GM13976 (cell line): ENCODE measurements at regions not wholly inside any gene's neighbourhood (a gene's known extent, or its start where the extent isn't known, plus 50 kb on each side); places are given as distances from the start of the nearest gene placed in this dataset.

Experiments
- DNase-seq: peaks from one replicate; pipeline ENCODE4 v3.0.0; 2012; ENCODE audit warnings: low spot score
- in situ Hi-C: fragments of 300-500 bp; cut with MboI; formaldehyde crosslinking; loops from one replicate; pipeline ENCODE4 v1.12.0; 2022; ENCODE audit warnings: low sequenced_read_pairs, mixed read lengths, inconsistent platforms; ENCODE audit not compliant: unreplicated experiment
- TF ChIP-seq, protein P1 (sequence below): IDR thresholded peaks from 2 replicates; pipeline ENCODE4 v1.5.1; 2012; ENCODE audit warnings: borderline replicate concordance, mild to moderate bottlenecking; ENCODE audit not compliant: insufficient read depth; ENCODE audit errors: extremely low read depth, missing control alignments, control extremely low read depth

DNA sequence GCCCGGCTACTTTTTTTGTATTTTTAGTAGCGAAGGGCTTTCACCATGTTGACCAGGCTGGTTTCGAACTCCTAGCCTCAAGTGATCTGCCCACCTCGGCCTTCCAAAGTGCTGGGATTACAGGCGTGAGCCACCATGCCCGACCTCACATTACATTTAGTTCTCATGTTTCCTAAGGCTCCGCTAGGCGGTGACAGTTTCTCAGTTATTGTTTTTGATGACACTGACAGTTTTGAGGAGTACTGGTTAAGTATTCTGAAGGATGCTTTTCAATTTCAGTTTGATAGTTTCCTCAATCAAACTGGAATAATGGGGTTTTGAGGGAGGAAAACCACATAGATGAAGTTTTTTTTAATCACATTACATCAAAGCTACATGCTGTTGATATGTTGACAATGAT is 1028.5 kb downstream of the CDH8 start:
- TF ChIP-seq, protein P1, sequence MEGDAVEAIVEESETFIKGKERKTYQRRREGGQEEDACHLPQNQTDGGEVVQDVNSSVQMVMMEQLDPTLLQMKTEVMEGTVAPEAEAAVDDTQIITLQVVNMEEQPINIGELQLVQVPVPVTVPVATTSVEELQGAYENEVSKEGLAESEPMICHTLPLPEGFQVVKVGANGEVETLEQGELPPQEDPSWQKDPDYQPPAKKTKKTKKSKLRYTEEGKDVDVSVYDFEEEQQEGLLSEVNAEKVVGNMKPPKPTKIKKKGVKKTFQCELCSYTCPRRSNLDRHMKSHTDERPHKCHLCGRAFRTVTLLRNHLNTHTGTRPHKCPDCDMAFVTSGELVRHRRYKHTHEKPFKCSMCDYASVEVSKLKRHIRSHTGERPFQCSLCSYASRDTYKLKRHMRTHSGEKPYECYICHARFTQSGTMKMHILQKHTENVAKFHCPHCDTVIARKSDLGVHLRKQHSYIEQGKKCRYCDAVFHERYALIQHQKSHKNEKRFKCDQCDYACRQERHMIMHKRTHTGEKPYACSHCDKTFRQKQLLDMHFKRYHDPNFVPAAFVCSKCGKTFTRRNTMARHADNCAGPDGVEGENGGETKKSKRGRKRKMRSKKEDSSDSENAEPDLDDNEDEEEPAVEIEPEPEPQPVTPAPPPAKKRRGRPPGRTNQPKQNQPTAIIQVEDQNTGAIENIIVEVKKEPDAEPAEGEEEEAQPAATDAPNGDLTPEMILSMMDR, result no peak
- in situ Hi-C loops, result no loop called here
- no peak for DNase-seq

DNA sequence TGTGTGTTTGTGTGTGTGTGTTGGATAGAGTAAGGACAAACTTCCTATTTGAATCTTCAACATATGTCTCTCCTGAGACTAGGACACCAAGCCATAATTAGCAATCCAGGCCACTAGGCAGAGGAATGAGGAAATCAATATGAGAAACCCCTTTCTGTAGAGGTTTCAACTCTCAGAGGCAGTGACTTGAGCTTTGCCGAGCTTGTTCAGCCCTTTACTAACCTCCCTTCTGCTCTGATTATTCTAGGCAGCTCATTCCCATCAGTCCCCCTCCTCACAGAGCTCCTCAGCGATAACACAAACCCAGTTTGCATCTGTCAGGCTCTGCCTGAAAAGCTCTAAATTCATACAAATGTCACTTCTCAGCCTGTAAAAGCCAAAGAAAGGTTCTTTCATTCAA is 1030.3 kb downstream of the CDH8 start:
- in situ Hi-C loops, result no loop called here
- DNase-seq, result no peak
- TF ChIP-seq, protein P1, result no peak

DNA sequence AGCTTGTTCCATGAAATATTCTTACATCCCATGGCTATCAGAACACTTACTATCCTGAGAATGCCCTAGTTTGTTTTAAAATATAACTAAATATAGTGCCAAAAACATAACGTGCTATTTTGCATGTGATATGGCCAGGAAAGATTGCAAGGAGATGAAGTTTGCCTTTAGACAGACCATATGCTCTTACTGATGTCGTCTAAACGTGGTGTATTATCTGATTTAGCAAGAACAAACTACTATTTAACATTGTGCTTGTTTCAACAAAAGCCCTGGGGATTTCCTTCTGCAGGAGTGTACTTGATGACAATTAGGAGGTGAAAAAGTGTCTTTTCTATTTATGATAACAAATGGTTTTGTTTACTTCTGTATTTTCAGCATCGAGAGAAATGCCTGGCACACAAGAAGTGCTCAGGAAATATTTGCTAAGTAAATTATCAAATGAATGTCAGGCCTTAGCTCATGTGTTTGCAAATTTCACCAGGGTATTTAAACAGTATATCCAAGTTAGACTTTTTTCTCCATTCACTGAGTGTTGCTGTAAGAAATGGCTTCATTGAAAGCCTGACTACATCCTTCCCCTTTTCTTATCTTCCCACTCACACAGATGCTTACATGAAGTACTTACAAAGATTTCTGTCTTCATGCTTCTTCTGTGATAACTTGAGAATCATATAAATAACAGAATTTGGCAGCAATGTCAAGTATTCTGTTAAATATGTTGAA is 1033.6 kb downstream of the CDH8 start:
- DNase-seq, result no peak
- in situ Hi-C loops, result no loop called here
- TF ChIP-seq, protein P1, result no peak

DNA sequence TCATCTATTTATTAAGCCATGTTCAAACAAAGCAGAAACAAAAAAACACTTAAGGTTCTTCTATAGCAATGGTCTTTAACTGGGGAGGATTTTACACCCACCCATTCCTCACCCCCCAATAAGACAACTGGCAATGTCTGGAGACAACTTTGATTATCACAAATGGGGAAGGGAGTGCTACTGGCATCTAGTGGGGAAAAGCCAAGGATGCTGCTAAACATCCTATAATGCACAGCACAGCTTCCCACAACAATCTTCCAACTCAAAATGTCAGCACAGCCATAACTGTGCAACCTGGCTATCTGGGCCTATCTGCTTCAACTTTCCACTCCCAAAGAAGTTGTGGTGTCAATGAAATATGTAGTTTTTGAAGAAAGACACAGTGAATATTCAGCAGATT is 1044.4 kb downstream of the CDH8 start:
- DNase-seq, result no peak
- in situ Hi-C loops, result no loop called here
- TF ChIP-seq, protein P1, result no peak

DNA sequence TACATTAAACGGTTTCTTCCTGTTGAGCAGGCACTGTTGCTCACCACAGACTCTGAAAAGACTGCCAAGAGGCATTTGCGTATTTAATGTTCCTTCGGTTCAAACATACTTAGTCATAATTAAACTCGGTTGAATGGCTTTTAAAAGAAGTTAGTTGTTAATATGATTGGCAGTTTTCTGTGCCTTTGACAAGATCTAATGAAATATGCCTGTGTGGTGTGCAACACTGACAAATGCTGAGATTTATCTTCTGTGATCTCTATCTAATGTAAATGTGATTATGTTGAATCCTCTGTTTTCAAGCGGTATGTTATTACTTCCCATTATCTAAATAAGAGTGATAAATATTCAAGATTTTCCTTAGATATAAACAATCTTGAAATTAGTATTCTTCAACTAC is 1046.6 kb downstream of the CDH8 start:
- TF ChIP-seq, protein P1, result no peak
- in situ Hi-C loops, result no loop called here
- DNase-seq, result no peak

DNA sequence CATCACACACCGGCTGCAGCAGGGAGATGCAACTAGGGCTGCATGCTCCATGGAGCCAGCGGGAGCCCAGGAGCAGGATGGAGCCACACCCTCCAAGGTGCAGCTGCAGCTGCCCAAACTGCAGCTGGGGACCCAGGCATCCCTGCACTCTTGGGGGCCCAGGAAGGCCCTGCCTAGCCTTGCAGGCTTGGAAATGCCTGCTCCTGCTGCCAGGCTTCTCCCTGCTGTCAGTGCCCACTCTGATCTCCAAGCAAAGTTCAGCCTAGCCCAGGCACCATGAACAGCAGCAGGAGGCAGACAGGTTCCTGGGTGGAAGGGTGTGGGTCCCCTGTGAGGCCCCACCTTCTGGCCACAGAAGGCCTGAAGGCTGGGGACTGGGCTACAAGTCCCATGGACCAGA is 1057.1 kb downstream of the CDH8 start:
- DNase-seq, result no peak
- in situ Hi-C loops, result no loop called here
- TF ChIP-seq, protein P1, result no peak
